NCI-H446 (cell line): ENCODE measurements at regions not wholly inside any gene's neighbourhood (a gene's known extent, or its start where the extent isn't known, plus 50 kb on each side); places are given as distances from the start of the nearest gene placed in this dataset.
A peak's percentile ranks its signal among the peaks of the same experiment; 100 is the strongest.

Experiments
- DNase-seq, 2 experiments: peaks; one replicate each; lab custom pipeline; 2025; lab: John Stamatoyannopoulos, UW

DNA sequence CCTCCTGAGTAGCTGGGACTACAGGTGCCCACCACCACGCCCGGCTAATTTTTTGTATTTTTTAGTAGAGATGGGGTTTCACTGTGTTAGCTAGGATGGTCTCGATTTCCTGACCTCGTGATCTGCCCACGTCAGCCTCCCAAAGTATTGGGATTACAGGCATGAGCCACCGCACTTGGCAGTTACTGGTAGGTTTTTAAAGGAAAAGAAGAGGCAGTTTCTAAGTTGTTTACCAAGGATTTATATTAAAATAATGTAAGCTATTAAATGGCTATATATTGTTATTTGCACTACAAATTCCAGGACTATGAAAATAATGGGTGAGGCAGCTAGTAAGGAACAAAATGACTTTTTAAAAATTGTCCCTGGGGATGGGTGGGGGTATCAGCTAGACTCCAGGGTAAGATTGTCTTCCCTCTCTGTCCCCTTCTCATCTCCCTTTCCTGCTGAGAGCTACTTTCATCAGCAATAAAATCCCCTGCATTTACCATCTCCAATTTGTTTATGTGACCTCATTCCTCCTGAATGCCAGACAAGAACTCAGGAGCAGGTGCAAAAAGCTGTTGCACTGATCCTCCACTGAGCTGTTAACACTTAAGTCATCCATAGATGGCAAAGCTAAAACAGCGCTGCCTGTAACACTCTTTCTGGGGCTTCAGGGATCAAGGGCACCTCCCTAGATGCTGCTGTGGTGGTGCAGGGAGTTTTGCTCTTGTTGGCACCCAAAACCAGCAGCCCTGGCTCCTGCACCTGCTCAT lies 165.2 kb downstream of the ZPLD1 start:
- no peak for DNase-seq

DNA sequence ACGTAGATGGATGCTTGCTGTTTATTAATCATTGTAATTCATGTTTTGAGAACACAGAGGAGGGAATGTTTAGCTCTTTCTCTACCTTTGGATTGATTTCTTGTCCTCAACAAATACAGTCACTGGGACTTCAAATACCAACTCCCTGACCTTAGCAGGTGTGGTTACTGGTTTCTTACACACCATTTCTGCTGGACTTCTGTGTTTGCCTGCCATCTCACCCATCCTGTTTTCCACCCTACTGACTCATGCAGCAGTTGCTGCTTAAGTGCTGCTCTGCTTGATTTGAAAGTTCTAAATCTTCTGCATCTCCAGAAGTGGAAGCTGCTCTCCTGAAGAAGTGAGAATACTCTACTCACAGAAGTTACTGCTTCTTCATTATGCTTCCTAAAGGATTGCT lies 170.3 kb downstream of the ZPLD1 start:
- DNase-seq: no peak

DNA sequence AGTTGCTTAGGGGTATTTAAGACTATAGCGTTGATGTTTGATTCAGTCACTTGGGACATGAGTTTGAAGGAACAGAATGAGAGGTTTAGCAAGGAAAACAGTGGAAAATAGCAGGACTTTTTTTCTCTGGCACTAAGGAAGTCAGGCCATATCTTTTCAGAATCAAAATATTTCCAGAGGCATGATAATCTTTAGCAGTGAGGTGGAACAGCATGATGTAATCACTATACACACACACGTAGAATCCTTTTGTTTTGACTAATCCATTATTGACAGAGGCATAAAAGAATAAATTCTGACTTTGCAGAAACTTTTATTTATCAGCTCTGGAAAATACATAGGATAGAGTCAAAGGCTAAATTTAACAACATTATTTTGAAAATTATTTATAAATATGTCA lies 174.1 kb downstream of the ZPLD1 start:
- DNase-seq: no peak

DNA sequence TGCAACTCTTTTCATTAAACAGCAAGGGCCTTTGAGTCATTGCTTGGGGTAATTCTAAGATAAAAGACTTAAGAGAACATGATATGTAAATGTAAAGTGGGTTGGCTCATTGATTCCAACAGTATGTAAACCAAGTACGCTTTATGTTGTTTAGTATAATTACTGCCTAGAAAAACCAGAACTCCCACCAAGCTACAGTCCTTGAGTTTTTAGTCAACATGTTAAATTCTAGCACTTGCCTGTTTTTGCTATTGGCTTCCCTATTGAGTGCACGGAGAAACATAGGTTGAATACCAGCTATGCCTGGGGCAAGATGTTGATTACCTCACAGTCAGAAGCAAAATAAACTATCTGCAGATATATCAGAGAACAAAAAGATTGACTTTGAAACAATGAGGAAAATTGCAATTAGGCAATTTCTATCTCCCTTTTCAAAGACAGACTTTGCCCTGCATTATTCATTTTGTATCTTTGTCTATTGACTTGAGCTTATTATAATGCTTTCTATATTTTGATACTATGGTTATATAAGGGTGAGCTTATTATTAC lies 179.3 kb downstream of the ZPLD1 start:
- DNase-seq: no peak

DNA sequence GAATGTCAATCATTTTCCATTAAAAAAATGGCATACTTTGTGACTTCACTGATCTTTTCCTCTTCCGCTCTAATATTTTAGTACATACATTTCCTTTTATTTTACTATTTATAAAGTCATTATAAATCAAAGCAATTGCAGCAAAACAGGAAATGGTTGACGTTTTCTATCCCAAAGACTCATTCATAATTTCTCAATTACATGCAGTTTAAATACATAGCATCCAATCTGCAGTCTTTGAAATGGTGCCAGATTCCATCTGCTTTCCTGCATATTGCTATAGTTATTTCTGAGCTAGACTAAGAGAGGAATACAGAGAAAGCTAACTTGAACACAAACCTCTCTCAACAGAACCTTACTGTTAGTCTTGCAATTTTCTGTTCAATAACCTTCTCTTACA lies 179.8 kb downstream of the ZPLD1 start:
- DNase-seq: no peak

DNA sequence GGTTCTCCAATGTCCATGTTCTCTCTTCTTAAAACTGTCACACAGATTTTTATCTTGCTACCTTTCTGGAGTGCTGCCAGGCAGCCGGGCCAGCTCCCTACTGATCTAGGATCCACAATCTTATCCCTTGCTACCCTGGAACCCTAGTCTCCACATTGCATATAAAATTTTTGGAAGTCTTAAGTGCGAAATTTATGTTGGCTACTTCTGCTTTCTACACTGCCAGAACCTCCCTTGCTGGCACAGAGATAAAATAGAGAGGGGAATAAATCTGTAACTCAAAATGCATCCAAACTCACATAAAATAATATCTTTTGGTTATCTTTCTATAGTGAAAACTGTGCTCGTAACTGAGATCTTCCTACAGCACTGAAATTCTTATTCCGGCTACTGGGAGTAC lies 182.6 kb downstream of the ZPLD1 start:
- no peak for DNase-seq

DNA sequence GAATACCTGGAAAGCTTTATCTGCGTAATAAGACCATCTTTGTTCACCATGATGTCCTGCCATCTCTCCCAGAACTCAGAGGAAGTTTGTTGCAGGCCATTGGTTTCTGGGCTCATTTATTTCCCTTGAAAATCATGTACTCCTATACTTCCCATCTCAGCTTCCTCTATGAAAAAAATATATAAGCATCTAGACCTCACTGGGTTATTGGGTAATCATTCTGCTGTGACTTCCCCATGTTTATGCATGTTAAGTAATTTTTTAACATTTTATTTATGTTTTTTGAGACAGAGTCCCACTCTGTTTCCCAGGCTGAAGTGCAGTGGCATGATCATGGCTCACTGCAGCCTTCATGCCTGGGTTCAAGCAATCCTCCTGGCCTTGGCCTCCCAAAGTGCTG lies 184.5 kb downstream of the ZPLD1 start:
- DNase-seq: no peak

DNA sequence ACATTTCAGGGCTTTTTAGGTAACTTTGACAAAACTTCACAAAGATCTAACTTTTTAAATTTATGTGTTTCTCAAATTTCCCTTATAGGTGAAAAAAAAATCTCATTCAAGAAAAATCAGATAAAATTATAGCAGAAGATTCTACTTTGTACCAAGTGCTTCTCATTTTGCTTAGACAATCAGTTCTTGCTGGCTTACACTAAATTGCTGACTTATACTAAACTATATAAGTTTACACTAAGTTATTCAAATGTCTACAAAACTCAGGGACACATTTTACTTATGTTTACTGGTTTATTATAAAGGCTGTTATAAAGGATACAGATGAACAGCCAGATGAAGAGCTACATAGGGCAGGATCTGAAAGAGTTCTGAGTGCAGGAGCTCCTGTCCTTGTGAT lies 195.1 kb downstream of the ZPLD1 start:
- DNase-seq: no peak

DNA sequence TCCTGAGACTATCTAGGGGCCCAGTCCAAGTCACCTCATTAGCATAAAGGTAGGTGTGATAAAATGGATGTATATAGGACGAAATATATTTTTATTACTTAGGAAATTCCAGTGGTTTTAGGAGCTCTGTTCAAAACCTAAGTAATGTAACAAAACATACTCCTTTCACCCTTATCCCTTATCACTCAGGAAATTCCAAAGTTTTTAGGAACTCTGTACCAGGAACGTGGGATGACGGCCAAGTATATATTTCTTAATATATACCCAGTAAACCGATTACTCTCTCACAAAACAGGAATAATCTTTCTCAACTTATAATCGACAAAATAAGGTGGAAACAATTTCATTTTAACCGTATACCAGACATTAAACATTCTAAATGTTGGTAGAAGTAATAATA lies 195.7 kb downstream of the ZPLD1 start:
- no peak for DNase-seq

DNA sequence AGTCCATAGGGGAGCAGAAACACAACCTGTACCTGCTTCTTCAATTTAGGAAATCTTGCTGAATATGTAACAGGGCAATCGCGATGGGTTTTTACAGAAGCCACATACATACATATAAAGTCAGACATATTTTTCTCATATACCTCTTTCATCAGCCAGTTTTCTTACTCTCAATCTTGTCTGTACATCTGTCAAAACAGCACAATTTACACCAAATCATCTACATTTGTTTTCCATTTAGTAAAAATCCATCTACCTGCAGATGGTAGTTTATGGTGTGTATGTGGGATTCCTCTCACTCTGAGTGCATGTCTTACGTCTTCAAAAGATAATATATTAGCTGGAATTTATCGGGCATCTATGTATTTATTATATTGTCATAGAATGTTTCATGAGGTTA lies 208.7 kb downstream of the ZPLD1 start:
- DNase-seq: no peak

DNA sequence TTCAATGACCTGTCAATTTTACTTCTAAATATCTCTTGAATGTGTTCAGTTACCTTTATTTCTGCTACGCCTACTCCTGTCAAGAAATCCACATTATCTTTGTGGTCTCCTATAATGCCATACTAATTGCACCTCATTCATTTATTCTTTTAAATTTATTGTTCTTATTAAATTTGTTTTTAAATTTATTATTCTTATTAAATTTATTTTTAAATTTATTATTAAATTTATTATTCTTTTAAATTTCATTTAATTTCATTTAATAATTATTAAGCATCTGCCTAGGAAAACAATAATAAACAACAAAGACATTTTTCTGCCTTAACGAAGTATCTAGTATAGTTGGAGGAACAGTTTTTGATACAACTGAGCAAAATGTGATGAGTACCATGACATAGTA lies 211.7 kb downstream of the ZPLD1 start:
- DNase-seq: no peak

DNA sequence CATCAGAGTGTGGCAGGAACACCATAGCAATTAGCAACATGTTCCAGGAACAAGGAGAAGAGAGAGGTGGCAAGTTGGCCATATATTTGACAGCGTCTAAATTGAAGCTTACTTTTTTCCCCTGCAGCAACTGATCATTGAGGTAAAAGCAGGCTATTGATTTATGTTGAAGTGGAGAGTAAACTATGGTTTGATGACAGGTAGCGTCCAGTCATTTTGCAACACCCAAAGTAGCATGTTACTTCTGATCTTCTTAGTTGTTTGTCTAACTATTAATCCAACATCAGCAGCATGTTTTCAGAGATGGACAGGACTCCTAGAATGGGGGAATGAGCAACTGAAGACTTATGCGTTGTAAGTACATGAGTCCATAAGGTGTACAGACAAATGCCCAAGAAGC lies 225.8 kb downstream of the ZPLD1 start:
- no peak for DNase-seq

DNA sequence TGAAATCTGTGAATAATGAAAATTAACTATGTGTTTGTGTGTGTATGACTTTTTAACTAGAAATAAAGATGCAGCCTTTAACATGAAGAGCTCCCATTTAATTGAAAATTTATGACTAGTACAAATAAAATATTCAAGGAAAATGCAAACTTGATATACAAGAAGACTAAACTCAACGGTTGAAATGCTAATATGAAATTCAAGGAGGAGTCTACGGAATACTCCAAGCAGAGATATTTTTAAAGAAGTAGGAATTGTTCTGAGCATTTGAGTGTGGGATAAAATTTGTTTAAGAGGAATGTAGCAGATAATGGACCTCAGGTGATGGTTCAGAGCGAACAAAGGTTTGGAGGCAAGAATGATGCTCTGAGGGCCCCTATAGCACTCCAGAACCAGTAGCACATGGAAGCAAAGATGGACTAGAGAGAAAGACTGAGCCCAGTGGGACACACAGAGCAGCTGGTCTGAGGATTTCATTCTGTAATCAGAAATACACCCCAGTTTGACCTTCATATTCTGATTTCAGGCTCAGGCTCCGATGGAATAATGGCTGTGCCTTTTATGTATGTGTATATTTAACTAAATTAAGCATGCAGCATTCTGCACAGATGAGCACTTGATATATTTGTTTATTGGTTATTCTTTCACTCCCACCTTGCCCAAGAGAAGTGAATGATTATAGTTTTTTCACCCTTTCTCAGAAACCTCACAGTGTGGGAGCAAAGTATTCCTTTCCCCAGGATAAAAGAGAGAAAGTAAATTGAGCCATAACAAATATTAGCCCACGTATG lies 227.1 kb downstream of the ZPLD1 start:
- DNase-seq: no peak

DNA sequence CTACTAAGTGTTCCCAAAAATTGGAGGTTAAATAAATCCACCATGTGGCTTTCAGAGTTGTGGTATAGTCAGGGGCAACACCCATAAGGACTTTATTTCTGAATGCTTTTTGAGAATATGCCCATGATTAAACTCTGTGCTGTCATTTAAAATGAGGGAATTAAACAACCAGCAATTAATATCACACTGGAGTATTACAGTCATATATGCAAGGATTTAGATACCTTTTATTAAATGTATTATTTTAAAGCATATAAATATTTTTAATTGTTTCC lies 227.6 kb downstream of the ZPLD1 start:
- no peak for DNase-seq

DNA sequence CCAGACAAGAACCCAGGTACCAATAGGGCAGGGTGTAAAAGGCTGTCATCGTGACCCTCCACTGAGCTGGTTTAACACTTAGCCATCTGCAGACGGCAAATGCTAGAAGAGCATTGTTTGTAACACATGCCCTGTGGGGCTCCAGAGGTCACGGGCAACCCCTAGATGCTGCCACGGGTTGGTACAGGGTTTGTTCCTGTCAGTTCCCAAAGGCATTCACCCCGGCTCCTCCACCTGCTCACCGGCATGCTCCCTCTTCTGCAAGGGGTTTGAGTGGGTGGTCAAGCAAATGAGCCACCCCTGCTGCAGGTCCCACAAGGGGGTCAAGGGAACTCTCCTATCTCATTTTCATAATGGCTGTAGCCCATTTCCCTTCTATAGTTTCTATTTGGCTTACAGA lies 229.3 kb downstream of the ZPLD1 start:
- no peak for DNase-seq

DNA sequence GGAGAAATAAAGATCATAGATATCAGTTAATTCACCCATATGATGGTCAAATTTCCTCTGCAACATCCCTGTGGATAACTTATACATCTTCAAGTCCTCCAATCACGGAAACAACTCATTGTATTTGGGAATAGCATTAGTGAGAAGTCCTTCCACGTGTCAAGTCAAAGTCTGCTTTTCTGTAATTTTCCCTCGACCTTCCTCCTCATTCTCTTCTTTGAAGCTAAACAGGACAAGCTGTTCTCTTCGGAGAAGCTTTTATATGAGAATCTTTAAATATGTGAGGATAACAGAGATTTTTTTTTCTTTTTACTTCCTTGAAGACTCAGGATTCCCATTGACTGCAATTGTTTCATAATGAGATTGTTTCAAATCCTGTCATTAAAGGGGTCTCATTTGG lies 230.4 kb downstream of the ZPLD1 start:
- DNase-seq: no peak

DNA sequence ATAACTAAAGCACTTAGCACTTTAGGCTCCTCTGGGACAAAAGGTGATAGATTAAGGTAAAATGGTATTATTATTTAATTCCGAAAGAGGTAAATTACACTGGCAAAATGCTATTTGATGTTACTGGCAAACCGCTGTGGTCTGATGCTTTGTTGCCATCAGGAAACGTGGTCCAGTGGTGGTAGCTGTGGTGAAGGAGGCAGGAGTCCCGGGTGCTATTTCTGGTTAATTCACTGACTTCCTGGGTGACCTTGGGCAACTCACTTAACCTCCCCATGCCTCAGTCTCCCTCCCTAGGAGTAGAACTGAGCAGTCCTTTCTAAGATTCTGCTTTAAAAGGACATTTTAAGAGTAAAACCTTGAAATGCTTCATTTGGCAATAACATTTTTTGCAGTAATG lies 233.4 kb downstream of the ZPLD1 start:
- DNase-seq: no peak

DNA sequence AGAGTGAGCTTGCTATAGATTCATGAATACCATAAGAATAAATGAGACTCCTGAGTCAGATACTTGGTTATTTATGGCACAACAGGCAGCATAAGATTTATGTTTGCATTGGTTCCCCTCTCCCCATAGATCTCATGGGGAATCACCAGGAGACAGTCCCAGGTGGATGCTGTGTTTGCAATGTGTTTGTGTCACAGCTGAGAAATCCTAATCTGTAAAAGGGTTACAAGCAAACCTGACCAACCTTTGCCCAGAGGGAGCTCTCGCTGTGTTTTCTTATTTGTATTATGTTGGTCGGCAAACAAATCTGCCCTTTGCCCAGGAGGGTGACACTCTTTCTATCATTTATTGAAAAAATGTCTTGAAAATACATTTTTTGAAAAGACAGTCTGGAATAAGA lies 236.2 kb downstream of the ZPLD1 start:
- DNase-seq: no peak

DNA sequence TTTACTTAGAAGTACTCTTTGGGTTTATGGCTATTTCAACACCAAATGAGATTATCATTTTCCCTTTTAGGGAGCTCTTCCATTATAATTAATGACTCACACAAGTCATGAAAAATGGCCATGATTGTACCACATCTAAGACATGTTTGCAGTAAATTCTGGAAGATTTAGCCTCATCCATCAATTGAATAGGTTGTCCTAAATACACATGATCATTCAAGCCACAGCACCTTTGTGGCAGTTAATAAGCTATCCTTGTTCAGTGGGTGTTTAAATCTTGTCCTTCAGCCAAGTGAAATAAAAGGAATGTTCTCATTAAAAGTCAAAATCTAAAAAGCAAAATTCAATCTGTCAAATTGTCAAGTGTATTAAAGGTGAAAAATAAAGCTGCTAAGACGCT lies 237.5 kb downstream of the ZPLD1 start:
- no peak for DNase-seq

DNA sequence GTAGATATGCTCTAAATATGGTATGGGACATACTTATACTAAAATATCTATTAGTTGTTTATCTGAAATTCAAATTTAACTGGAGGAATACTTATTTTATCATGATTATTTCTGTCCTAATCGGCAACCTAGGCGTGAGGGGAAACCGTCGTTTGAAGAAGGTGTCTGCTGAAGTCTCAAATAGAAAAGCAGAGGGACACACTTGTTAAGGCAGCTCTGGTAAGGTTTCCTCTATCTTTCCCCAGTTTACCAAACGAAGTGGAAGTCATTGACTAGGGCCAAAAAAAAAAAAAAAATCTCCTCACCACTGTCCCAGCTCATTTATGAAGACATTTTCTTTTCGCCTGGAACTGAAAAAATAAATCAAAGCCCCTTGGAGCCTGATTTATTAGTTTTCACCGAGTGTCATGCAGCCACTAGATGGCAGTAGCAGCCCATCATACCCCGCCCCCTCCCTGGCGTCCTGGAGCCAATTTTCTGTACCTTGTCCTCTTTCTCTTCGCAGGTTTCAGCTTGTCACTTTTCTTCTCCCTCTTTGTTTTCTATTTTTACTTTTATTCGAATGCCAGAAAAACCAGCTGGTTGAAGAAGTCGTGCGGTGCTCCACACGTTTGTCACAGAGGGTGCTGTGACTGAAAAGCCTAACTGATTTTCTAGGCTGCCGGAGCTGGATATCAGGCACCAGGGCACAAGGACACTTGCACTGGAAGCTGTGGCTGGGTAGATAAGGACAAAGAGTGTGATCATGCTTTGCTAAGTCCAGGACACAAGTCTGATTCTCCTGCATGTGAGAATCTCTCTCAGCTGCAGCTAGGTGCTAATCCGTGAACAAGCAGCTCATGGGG lies 238.7 kb downstream of the ZPLD1 start:
- DNase-seq: peak; percentile 38 to 70

DNA sequence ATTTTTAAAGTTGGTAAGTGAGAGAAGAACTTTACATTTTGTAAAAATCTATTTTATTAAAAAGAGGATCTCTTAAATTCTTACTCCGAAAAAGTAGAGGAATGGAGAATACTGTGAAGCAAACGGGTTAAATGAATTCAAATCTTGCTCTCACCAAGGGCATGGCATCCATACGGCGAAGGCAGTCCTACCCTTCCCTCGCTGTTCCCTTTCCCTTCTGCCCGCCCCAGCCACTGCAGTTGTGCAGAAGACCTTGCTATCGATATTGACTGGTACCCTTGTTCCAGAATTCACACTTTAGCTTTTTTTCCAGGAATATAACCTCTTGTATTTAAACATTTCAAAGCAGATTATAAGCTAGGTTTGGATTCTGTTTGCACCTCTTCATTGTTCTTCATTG lies 239.5 kb downstream of the ZPLD1 start:
- DNase-seq: no peak

DNA sequence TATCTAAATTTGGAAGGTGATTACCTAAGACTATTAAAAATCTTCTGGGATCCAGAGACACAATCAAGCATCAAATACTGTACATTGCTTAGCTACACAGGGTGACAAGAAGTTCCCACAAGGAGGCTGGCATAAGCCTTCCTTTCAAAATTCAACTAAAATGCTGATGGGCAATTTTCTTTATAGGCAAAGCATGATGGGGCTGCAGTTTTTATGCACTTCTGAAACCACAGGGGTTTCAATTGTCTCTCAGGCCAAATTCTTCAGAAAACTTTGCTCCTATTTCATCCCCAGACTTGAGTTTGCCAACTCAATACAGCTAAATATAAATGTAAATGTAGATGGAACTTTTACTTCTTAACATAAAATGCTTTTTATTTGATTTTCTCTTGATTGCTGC lies 241.6 kb downstream of the ZPLD1 start:
- DNase-seq: no peak

DNA sequence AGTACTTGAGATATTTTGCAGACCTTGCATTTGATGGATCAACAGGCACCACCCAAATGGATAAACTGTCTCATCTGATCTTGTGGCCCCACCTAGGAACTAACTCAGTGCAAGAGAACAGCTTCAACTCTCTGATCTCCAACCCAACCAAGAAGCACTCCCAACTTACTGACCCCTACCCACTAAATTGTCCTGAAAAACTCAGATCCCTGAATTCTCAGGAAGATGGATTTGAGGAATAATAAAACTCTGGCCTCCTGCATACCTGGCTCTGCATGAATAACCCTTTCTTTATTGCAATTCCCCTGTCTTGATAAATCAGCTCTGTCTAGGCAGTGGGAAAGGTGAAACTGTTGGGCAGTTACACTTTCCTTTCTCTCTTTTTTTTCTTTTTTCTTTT lies 247.9 kb downstream of the ZPLD1 start:
- DNase-seq: no peak
